Suppressor macrophage treated with lipopolysaccharide for 4 hours (primary cell): ENCODE measurements at regions not wholly inside any gene's neighbourhood (a gene's known extent, or its start where the extent isn't known, plus 50 kb on each side); places are given as distances from the start of the nearest gene placed in this dataset.
"Not testable (repeated sequence)": the region's sequence is repeated elsewhere in the genome, so short reads cannot be mapped to it uniquely, and the experiment has no call there.

ENCODE experiments used
- DNase-seq: peaks from one replicate; pipeline ENCODE4 v3.0.0-alpha.2; 2020

- no peak for DNase-seq
Observed at GRCh38 chr9:135278586-135278985, 191.1 kb downstream of the OLFM1 start.

GRCh38 chr9:135279385-135279784 lies 191.9 kb downstream of the OLFM1 start:
- no peak for DNase-seq

- DNase-seq, result no peak
Observed at GRCh38 chr9:135279834-135280393, 192.4 kb downstream of the OLFM1 start.

- no peak for DNase-seq
Observed at GRCh38 chr9:135280666-135281065, 193.2 kb downstream of the OLFM1 start.

- DNase-seq, result no peak
Observed at GRCh38 chr9:135281151-135281550, 193.7 kb downstream of the OLFM1 start.

- DNase-seq, result no peak
Observed at GRCh38 chr9:135281791-135282737, 194.6 kb downstream of the OLFM1 start.

GRCh38 chr9:135282808-135283207 lies 195.3 kb downstream of the OLFM1 start:
- DNase-seq, result no peak

- DNase-seq, result no peak
Observed at GRCh38 chr9:135283671-135284070, 195.9 kb upstream of the PPP1R26 start.

GRCh38 chr9:135284386-135285134 lies 195.0 kb upstream of the PPP1R26 start:
- DNase-seq, result no peak

- not testable (repeated sequence) for DNase-seq
Observed at GRCh38 chr9:135286187-135286925, 193.2 kb upstream of the PPP1R26 start.

- DNase-seq, result no peak
Observed at GRCh38 chr9:135286961-135287360, 192.6 kb upstream of the PPP1R26 start.

- no peak for DNase-seq
Observed at GRCh38 chr9:135287627-135288026, 192.0 kb upstream of the PPP1R26 start.

GRCh38 chr9:135288054-135288453 lies 191.5 kb upstream of the PPP1R26 start:
- no peak for DNase-seq

- no peak for DNase-seq
Observed at GRCh38 chr9:135289081-135289491, 190.5 kb upstream of the PPP1R26 start.

GRCh38 chr9:135290086-135290485 lies 189.5 kb upstream of the PPP1R26 start:
- DNase-seq, result no peak

GRCh38 chr9:135290566-135290965 lies 189.0 kb upstream of the PPP1R26 start:
- no peak for DNase-seq

- no peak for DNase-seq
Observed at GRCh38 chr9:135291165-135291564, 188.4 kb upstream of the PPP1R26 start.

GRCh38 chr9:135294836-135295235 lies 184.7 kb upstream of the PPP1R26 start:
- no peak for DNase-seq

- DNase-seq, result no peak
Observed at GRCh38 chr9:135295551-135296300, 183.9 kb upstream of the PPP1R26 start.

GRCh38 chr9:135296735-135297455 lies 182.7 kb upstream of the PPP1R26 start:
- DNase-seq, result no peak

- no peak for DNase-seq
Observed at GRCh38 chr9:135297456-135298075, 182.0 kb upstream of the PPP1R26 start.
